IgD-negative memory B cell (primary cell): ENCODE measurements at regions not wholly inside any gene's neighbourhood (a gene's known extent, or its start where the extent isn't known, plus 50 kb on each side); places are given as distances from the start of the nearest gene placed in this dataset.

Source experiments
- H3K27ac Mint-ChIP-seq, 3 donors: one replicate each; pipeline ENCODE4 v1.8.0; 2020 to 2022; ENCODE audit warnings: mild to moderate bottlenecking in 3 of 3, mixed read lengths in 3 of 3, moderate library complexity in 1 of 3
- H3K27me3 Mint-ChIP-seq: one replicate; pipeline ENCODE4 v1.8.0; 2021; ENCODE audit warnings: mixed read lengths
- H3K36me3 Mint-ChIP-seq: one replicate; pipeline ENCODE4 v1.8.0; 2020; ENCODE audit warnings: mild to moderate bottlenecking, mixed read lengths
- H3K4me1 Mint-ChIP-seq, 3 donors: one replicate each; pipeline ENCODE4 v1.8.0; 2020 to 2022; ENCODE audit warnings: mixed read lengths in 3 of 3, mild to moderate bottlenecking in 1 of 3
- H3K4me3 Mint-ChIP-seq, 4 donors: one replicate each; pipeline ENCODE4 v1.8.0; 2020 to 2022; ENCODE audit warnings: mild to moderate bottlenecking in 4 of 4, mixed read lengths in 4 of 4, moderate library complexity in 3 of 4
- H3K9me3 Mint-ChIP-seq, 3 donors: one replicate each; pipeline ENCODE4 v1.8.0; 2020 to 2021; ENCODE audit warnings: mixed read lengths in 3 of 3, mild to moderate bottlenecking in 1 of 3

DNA sequence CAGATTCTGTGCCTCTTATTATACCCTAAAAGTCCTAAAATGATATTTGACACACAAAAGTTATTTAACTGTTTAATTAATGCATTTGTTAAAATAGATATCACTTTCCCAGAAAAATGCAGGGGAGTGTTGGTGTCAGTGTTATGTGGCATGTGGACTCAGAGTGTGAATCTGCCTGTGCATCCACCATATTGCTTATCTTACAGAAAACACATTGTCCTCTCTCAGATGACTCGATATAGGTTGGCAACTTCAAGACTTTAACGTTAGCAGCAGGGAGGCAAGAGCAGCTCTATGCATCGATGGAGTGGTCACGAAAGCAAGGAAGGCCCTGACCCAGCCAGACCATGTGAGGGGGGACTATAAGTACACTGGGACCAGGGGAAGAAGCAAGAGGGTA lies 165.4 kb upstream of the DCBLD2 start:
- no peaks in the 10 kb centered on the region for H3K27me3 Mint-ChIP-seq
- peaks cover 0 to 6% (median 3%) of the 10 kb centered on the region in 3 donors for H3K9me3 Mint-ChIP-seq
- H3K4me1 Mint-ChIP-seq = no peaks in the 10 kb centered on the region
- no peaks in the 10 kb centered on the region for H3K36me3 Mint-ChIP-seq
- H3K4me3 Mint-ChIP-seq = no peak overlapping the region
- no peak overlapping the region for H3K27ac Mint-ChIP-seq

DNA sequence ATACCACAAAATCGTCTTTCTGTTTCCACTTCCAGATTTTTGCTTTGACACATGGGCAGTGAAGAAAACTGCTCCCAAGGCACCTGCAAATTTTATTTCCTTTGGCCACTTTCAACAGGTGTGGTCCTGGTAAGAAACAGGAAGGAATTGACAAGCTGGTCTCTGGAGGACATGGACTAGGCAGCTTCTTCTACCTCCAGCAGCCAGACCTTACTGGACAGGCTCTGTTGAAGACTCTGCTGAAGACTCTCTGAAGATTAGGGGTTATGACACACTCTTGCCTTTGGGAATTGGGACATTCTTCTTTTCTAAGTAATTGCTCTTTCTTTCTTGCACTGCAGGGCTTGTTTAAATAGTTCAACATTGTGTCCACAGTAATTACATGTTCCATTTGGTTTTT lies 147.7 kb upstream of the DCBLD2 start:
- Mint-ChIP-seq H3K4me3 (no peak overlapping the region), H3K36me3 (no peaks in the 10 kb centered on the region), H3K9me3 (peaks cover 0 to 11% (median 1%) of the 10 kb centered on the region in 3 donors), H3K27me3 (no peaks in the 10 kb centered on the region), H3K27ac (no peak overlapping the region), H3K4me1 (no peaks in the 10 kb centered on the region)

DNA sequence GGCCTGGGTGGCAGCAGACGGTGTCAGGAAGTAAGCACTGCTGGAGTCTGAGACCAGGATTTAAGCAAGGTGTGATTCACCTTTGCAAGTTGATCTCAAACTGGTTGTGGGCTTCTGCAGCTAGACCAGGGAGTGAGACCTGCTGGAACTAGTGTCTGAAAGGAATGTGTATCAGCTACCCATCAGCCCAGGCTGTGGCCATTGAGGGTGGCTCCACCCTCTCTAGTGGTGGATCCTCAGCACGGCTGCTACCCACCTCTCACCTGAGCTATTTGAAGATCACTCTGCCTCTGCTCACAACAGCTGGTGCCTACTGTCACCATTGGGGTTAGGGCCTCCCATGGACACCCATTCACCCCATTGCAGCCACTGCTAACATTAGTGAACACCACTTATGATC lies 140.3 kb upstream of the DCBLD2 start:
- H3K4me3 Mint-ChIP-seq = no peak overlapping the region

DNA sequence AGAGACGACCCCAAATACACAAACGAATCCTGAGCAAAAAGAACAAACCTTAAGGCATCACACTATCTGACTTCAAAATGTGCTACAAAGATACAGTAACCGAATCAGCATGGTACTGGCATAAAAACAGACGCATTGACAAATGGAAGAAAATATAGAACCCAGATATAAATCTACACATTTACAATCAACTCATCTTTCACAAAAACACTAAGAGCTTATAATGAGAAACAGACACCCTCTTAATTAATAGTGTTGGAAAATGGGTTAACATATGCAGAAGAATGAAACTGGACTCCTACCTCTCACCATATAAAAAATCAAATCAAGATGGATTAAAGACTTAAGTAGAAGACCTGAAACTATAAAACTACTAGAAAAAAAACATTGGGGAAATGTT lies 130.3 kb upstream of the DCBLD2 start:
- Mint-ChIP-seq H3K36me3 (peaks cover 2% of the 10 kb centered on the region), H3K4me3 (no peak overlapping the region), H3K27ac (no peak overlapping the region), H3K27me3 (peaks cover 2% of the 10 kb centered on the region), H3K9me3 (peaks cover 1 to 12% (median 6%) of the 10 kb centered on the region in 3 donors), H3K4me1 (no peaks in the 10 kb centered on the region)

More for the DNA sequence above, 140.3 kb upstream of the DCBLD2 start:
- Mint-ChIP-seq H3K36me3 (no peaks in the 10 kb centered on the region), H3K27me3 (no peaks in the 10 kb centered on the region), H3K27ac (no peak overlapping the region), H3K4me1 (no peaks in the 10 kb centered on the region), H3K9me3 (peaks cover 0 to 3% (median 0%) of the 10 kb centered on the region in 3 donors)

DNA sequence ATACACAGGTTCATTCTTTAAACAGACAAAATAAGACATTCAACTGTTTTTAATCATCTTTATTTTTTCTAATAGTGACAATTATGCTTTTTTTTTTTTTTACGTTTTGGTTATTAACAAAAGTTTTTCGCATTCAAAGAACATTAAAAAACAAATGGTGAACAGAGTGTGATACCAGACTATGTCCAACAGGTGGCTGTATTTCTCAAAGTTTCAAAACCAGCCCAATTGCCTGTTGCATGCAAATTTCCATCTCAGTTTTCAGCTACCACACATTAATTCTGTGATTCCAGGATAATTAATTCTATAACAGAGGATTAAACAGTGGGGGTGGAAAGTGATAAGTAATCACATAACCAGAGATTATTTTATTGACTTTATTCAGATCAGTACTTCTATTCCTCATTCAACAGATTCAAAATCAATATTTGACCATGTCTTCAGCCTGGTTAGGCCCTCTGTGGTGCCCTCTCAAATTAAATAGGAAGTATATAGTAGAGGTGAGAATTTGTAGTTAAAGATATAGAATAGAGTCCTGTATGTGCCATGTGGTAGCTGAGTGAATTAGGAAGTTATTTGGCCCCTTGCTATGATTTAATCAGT lies 122.2 kb upstream of the DCBLD2 start:
- peaks cover 2% of the 10 kb centered on the region for H3K36me3 Mint-ChIP-seq

DNA sequence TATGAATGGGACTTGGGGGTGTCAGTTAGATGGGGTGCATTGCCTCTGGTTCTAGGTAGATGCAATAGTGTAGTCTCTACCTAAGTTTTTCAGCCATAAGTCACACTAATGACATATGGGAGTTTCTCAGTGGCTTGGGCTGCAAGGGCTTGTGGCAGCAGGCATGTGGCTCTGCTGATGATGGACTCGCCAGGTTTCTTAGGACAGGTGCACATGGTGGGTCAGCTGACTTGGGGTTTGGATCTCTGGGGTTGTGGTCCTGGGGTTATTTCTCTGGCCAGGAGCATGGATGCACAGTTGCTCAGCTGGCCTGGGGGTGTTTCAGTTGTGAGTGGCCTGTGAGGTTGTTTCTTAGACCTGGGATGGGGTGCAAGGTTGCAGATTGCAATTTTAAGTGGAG lies 120.0 kb upstream of the DCBLD2 start:
- H3K27ac Mint-ChIP-seq = no peak overlapping the region
- H3K27me3 Mint-ChIP-seq = peaks cover 2% of the 10 kb centered on the region

More for the DNA sequence above, 122.2 kb upstream of the DCBLD2 start:
- H3K27me3 Mint-ChIP-seq = peaks cover 2% of the 10 kb centered on the region
- no peak overlapping the region for H3K27ac Mint-ChIP-seq
- H3K4me1 Mint-ChIP-seq = no peaks in the 10 kb centered on the region
- H3K4me3 Mint-ChIP-seq = no peak overlapping the region
- H3K9me3 Mint-ChIP-seq = peaks cover 1 to 13% (median 4%) of the 10 kb centered on the region in 3 donors

DNA sequence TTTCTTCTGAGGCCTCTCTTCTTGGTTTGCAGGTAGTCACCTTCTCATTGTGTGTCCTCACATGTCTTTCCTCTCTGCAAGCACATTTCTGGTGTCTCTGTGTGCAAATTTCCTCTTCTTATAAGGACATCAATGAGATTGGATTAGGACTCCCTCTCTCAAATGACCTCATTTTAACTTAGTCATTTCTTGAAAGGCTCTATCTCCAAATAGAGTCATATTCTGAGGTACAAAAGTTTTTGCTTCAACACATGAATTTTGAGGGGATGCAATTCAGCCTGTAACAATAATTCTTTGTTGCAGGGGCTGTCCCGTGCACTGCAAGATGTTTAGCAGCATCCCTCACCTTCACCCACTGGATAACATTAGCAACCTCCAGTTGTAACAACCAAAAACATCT lies 115.0 kb upstream of the DCBLD2 start:
- H3K27me3 Mint-ChIP-seq = peaks cover 2% of the 10 kb centered on the region
- H3K36me3 Mint-ChIP-seq = no peaks in the 10 kb centered on the region
- H3K4me1 Mint-ChIP-seq = no peaks in the 10 kb centered on the region
- H3K9me3 Mint-ChIP-seq = peaks cover 0 to 3% (median 0%) of the 10 kb centered on the region in 3 donors
- H3K4me3 Mint-ChIP-seq = no peak overlapping the region
- no peak overlapping the region for H3K27ac Mint-ChIP-seq

More for the DNA sequence above, 120.0 kb upstream of the DCBLD2 start:
- no peaks in the 10 kb centered on the region for H3K4me1 Mint-ChIP-seq
- no peak overlapping the region for H3K4me3 Mint-ChIP-seq
- no peaks in the 10 kb centered on the region for H3K36me3 Mint-ChIP-seq
- no peaks in the 10 kb centered on the region for H3K9me3 Mint-ChIP-seq

DNA sequence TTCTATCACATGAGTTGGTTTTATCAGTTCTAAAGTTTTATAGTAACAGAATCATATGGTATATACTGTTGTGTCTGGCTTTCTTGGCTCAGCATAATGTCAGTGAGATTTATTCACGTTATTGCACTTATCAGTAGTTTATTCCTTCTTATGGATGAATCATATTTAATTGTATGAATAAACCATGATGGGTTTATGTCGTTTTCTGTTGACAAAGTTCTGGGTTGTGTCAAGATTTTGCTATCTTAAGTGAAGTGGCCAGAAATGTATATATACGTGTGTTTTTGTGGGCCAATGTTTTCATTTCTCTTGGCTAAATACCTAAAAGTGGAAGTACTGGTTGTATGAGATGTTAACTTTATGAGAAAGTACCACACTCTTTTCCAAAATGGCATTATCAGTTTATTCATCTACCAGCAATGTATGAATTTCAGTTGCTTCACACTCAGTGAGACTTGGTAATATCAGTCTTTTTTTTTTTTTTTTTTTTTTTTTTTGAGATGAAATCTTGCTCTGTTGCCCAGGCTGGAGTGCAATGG lies 112.4 kb upstream of the DCBLD2 start:
- H3K27ac Mint-ChIP-seq = no peak overlapping the region
- H3K36me3 Mint-ChIP-seq = no peaks in the 10 kb centered on the region
- H3K4me1 Mint-ChIP-seq = no peaks in the 10 kb centered on the region
- H3K4me3 Mint-ChIP-seq = no peak overlapping the region
- H3K27me3 Mint-ChIP-seq = peaks cover 2% of the 10 kb centered on the region
- H3K9me3 Mint-ChIP-seq = peaks cover 0 to 3% (median 0%) of the 10 kb centered on the region in 3 donors

DNA sequence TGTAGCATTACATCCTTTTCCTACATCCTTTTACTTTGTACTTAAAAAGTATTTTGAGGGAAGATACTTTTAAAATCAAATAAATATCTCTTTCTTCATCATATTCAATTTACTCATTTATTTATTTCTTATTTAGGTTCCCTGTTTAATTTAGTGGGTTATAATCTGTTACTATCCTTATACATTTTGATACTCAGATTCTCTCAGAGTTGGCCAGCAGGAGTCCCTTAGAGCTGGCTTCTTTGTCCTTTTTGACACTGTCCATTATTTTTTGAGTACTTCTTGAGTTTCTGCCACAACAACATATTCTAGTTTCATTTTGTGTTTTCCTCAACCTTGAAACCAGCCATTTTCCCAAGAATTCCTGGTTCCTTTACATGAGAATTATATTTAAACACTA lies 111.6 kb upstream of the DCBLD2 start:
- Mint-ChIP-seq H3K9me3 (peaks cover 0 to 3% (median 0%) of the 10 kb centered on the region in 3 donors), H3K27ac (no peak overlapping the region), H3K27me3 (peaks cover 2% of the 10 kb centered on the region), H3K4me1 (no peaks in the 10 kb centered on the region), H3K4me3 (no peak overlapping the region), H3K36me3 (no peaks in the 10 kb centered on the region)

DNA sequence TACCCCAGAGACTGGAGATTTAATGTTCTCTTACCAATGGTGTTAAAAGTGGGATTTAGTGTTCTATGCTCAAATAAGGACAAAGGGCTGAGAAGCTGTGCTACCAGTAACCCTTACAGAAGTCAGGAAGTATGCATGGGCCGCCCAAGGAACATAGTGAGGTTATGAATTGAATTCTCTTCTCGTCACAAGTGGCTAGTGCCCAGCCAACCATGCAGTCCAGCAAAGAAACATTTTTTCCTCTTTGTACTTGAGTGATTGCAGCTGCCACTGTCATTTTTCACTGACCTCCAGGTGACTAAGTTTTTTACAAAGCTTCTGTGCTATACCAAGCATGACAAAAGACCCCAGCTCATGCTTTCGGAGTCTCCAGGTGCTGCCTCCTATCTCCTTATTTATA lies 110.6 kb upstream of the DCBLD2 start:
- Mint-ChIP-seq H3K27me3 (peaks cover 2% of the 10 kb centered on the region), H3K36me3 (no peaks in the 10 kb centered on the region), H3K4me3 (no peak overlapping the region), H3K27ac (no peak overlapping the region), H3K9me3 (peaks cover 0 to 3% (median 0%) of the 10 kb centered on the region in 3 donors), H3K4me1 (no peaks in the 10 kb centered on the region)

DNA sequence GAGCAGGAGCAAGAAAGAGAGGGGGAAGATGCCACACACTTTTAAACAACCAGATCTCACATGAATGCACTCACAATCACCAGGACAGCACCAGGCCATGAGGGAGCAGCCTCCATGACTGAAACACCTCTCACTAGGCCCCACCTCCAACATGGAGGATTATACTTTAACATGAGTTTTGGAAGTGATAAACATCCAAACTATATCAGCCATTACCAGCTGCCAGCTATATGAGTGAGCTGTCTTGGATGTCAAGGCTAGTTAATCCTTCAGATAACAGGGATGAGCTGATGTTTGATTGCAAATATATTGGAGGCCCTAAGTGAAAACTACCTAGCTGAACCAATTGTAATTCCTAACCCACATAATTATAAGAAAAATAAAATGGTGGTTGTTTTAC lies 108.4 kb upstream of the DCBLD2 start:
- Mint-ChIP-seq H3K27ac (no peak overlapping the region), H3K4me1 (no peaks in the 10 kb centered on the region), H3K27me3 (peaks cover 2% of the 10 kb centered on the region), H3K36me3 (no peaks in the 10 kb centered on the region), H3K9me3 (peaks cover 0 to 2% (median 0%) of the 10 kb centered on the region in 3 donors), H3K4me3 (no peak overlapping the region)

DNA sequence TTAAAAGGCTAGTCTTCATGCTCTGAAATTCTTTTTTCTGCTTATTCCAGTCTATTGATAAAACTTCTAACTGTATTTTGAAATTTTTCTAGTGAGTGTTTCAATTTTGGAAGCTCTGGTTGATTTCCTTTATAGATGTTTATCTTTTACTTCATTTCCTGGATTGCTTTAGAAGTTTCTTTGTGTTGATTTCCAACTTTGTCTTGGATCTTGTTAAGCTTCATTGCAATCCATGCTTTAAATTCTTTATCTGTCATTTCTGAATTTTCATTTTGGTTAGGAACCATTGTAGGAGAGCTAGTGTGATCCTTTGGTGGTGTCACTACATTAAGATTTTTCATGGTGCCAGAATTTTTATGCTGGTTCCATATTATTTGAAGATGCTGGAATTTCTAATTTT lies 105.2 kb upstream of the DCBLD2 start:
- no peaks in the 10 kb centered on the region for H3K36me3 Mint-ChIP-seq
- peaks cover 2% of the 10 kb centered on the region for H3K27me3 Mint-ChIP-seq
- no peaks in the 10 kb centered on the region for H3K4me1 Mint-ChIP-seq
- no peak overlapping the region for H3K27ac Mint-ChIP-seq
- H3K4me3 Mint-ChIP-seq = no peak overlapping the region
- peaks cover 0 to 2% (median 0%) of the 10 kb centered on the region in 3 donors for H3K9me3 Mint-ChIP-seq

DNA sequence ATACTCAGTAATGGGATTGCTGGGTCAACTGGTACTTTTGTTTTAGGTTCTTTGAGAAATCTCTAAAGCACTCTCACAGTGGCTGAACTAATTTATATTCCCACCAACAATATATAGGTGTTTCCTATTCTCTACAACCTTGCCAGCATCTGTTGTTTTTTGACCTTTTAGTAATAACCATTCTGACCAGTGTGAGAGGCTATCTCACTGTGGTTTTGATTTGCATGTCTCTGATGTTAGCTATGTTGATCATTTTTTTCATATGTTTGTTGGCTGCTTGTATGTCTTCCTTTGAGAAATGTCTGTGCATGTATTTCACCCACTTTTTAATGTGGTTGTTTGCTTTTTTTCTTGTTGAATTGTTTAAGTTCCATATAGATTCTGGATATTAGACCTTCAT lies 98.2 kb upstream of the DCBLD2 start:
- Mint-ChIP-seq H3K36me3 (no peaks in the 10 kb centered on the region), H3K4me1 (no peaks in the 10 kb centered on the region), H3K27me3 (no peaks in the 10 kb centered on the region), H3K9me3 (no peaks in the 10 kb centered on the region), H3K27ac (no peak overlapping the region), H3K4me3 (no peak overlapping the region)

DNA sequence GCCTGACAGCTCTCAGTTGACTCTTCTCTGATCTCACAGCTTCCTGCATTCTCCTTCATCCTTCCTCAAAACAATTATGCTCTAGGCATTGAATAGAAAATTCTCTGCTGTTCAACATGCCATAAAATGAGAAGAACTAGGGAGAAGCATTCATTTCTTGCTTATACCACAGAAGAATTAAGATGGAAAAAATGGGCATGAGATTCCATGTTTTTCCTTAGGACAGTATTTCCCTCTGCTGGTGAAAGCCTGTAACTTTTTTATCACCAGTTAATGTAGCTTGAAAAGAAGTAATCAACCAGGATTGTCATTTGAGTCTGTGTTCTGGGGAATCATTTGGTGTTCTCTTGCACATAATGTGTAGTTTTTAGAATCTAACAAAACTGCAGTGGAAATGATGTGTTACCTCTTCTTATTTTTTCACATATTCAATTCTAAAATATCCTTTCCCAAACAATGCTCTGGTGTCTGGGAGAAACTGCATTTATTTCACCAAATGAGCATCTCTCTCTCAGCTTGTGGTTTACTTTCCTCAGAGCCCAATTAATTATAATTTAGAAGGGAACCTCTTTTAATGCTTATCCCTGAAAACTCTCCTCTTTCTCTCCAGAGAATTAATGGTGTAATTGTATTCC lies 92.8 kb upstream of the DCBLD2 start:
- H3K27ac Mint-ChIP-seq = no peak overlapping the region
- H3K9me3 Mint-ChIP-seq = peaks cover 0 to 1% (median 1%) of the 10 kb centered on the region in 3 donors
- no peaks in the 10 kb centered on the region for H3K4me1 Mint-ChIP-seq
- H3K4me3 Mint-ChIP-seq = no peak overlapping the region
- no peaks in the 10 kb centered on the region for H3K27me3 Mint-ChIP-seq
- no peaks in the 10 kb centered on the region for H3K36me3 Mint-ChIP-seq

DNA sequence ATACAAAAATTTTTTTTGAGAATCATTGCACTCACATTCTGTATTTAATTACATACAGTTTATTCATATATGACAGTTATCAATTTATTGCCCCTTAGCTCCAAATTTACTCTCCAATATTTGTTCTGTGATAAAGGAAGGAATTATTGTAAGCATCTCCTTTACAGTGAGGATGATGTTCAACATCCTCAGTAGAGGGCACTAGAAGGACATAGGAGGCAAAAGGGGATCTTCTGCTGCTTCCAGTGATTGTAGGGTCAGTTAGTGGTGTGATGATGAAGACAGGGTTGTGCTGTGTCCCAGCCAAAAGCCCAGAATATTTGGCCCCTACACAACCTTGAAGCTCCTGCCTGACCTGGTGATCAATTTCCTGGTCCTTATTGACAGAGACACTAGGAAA lies 89.9 kb upstream of the DCBLD2 start:
- no peaks in the 10 kb centered on the region for H3K36me3 Mint-ChIP-seq
- H3K27ac Mint-ChIP-seq = peak overlapping the region in 1 of 3 donors; percentile 15
- H3K27me3 Mint-ChIP-seq = no peaks in the 10 kb centered on the region
- H3K4me1 Mint-ChIP-seq = no peaks in the 10 kb centered on the region
- peaks cover 0 to 3% (median 1%) of the 10 kb centered on the region in 3 donors for H3K9me3 Mint-ChIP-seq
- no peak overlapping the region for H3K4me3 Mint-ChIP-seq

DNA sequence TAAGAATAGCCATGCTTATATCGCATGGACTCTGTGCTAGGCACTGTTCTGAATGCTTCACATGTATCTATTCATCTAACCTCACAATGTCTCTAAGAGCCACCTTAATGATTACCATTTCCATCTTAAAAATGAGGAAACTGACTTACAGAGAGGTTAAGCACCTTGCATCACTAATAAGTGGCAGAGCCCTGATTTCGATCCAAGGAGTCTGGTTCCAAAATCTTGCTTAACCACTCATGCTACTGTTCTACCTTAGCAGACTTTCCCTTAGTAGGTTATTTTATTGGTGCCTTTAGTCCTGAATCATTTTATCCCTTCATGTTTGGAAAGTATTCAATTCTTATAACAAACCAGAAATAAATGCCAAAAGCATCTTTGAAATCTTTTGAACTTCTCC lies 89.2 kb upstream of the DCBLD2 start:
- H3K27ac Mint-ChIP-seq = peak overlapping the region in 1 of 3 donors; percentile 15
- H3K27me3 Mint-ChIP-seq = no peaks in the 10 kb centered on the region
- H3K36me3 Mint-ChIP-seq = no peaks in the 10 kb centered on the region
- no peaks in the 10 kb centered on the region for H3K4me1 Mint-ChIP-seq
- H3K4me3 Mint-ChIP-seq = no peak overlapping the region
- peaks cover 0 to 3% (median 1%) of the 10 kb centered on the region in 3 donors for H3K9me3 Mint-ChIP-seq
